Central memory CD8-positive, alpha-beta T cell (primary cell): ENCODE measurements at regions not wholly inside any gene's neighbourhood (a gene's known extent, or its start where the extent isn't known, plus 50 kb on each side); places are given as distances from the start of the nearest gene placed in this dataset.

ENCODE experiments used
- ATAC-seq: fragments of 150-1000 bp; cut with Tn5 transposase; replicated peaks from 2 replicates; pipeline ENCODE4 v1.10.0; 2022; ENCODE audit warnings: mild to moderate bottlenecking, moderate FRiP score, moderate number of reproducible peaks; ENCODE audit not compliant: poor library complexity, severe bottlenecking; ENCODE audit errors: extremely low read depth
- DNase-seq, 2 donors: peaks; one replicate each; pipeline ENCODE4 v3.0.0; 2021; ENCODE audit warnings: low spot score in 2 of 2
- H3K27ac Mint-ChIP-seq: one replicate; pipeline ENCODE4 v1.8.0; 2022; ENCODE audit warnings: low read depth, mild to moderate bottlenecking, moderate library complexity, mixed read lengths
- H3K27me3 Mint-ChIP-seq: one replicate; pipeline ENCODE4 v1.8.0; 2022; ENCODE audit warnings: mixed read lengths
- H3K36me3 Mint-ChIP-seq: one replicate; pipeline ENCODE4 v1.8.0; 2022; ENCODE audit warnings: mild to moderate bottlenecking, moderate library complexity, mixed read lengths; ENCODE audit not compliant: insufficient read depth
- H3K4me1 Mint-ChIP-seq: one replicate; pipeline ENCODE4 v1.8.0; 2022; ENCODE audit warnings: mixed read lengths
- H3K4me3 Mint-ChIP-seq: one replicate; pipeline ENCODE4 v1.8.0; 2022; ENCODE audit warnings: mild to moderate bottlenecking, moderate library complexity, mixed read lengths
- H3K9me3 Mint-ChIP-seq: one replicate; pipeline ENCODE4 v1.8.0; 2022; ENCODE audit warnings: mixed read lengths

- Mint-ChIP-seq H3K27ac (no peak overlapping the region), H3K4me3 (no peak overlapping the region), H3K27me3 (no peaks in the 10 kb centered on the region), H3K4me1 (no peaks in the 10 kb centered on the region), H3K36me3 (no peaks in the 10 kb centered on the region), H3K9me3 (peaks cover 30% of the 10 kb centered on the region)
- DNase-seq (no peak), ATAC-seq (no peak)
These were observed 615.0 kb upstream of the DDX18 start for GRCh38 chr2:117199511-117199910.

- Mint-ChIP-seq H3K27me3 (no peaks in the 10 kb centered on the region), H3K4me3 (no peak overlapping the region), H3K36me3 (no peaks in the 10 kb centered on the region), H3K27ac (no peak overlapping the region), H3K4me1 (no peaks in the 10 kb centered on the region), H3K9me3 (peaks cover 27% of the 10 kb centered on the region)
- ATAC-seq (no peak), DNase-seq (no peak)
These were observed 601.9 kb upstream of the DDX18 start for GRCh38 chr2:117212562-117212961.

- no peaks in the 10 kb centered on the region for H3K36me3 Mint-ChIP-seq
- no peak for DNase-seq
- ATAC-seq: no peak
- no peak overlapping the region for H3K27ac Mint-ChIP-seq
- H3K4me3 Mint-ChIP-seq: no peak overlapping the region
- no peaks in the 10 kb centered on the region for H3K4me1 Mint-ChIP-seq
- H3K27me3 Mint-ChIP-seq: no peaks in the 10 kb centered on the region
- H3K9me3 Mint-ChIP-seq: peaks cover 19% of the 10 kb centered on the region
These were observed 597.3 kb upstream of the DDX18 start for GRCh38 chr2:117217145-117217544.

- Mint-ChIP-seq H3K27ac (no peak overlapping the region), H3K27me3 (no peaks in the 10 kb centered on the region), H3K9me3 (peaks cover 23% of the 10 kb centered on the region), H3K4me1 (no peaks in the 10 kb centered on the region), H3K4me3 (no peak overlapping the region), H3K36me3 (no peaks in the 10 kb centered on the region)
- ATAC-seq (no peak), DNase-seq (no peak)
These were observed 591.7 kb upstream of the DDX18 start for GRCh38 chr2:117222809-117223208.

- H3K36me3 Mint-ChIP-seq: peaks cover 2% of the 10 kb centered on the region
- peaks cover 13% of the 10 kb centered on the region for H3K9me3 Mint-ChIP-seq
- H3K27me3 Mint-ChIP-seq: no peaks in the 10 kb centered on the region
- no peak for DNase-seq
- no peak overlapping the region for H3K27ac Mint-ChIP-seq
- ATAC-seq: no peak
- H3K4me3 Mint-ChIP-seq: no peak overlapping the region
- H3K4me1 Mint-ChIP-seq: no peaks in the 10 kb centered on the region
These were observed 582.2 kb upstream of the DDX18 start for GRCh38 chr2:117232305-117232704.

GRCh38 chr2:117257362-117257761, 557.1 kb upstream of the DDX18 start:
- Mint-ChIP-seq H3K27ac (no peak overlapping the region), H3K4me1 (no peaks in the 10 kb centered on the region), H3K27me3 (no peaks in the 10 kb centered on the region), H3K4me3 (no peak overlapping the region), H3K9me3 (peaks cover 13% of the 10 kb centered on the region), H3K36me3 (peaks cover 2% of the 10 kb centered on the region)
- ATAC-seq: no peak
- DNase-seq: no peak

- no peaks in the 10 kb centered on the region for H3K4me1 Mint-ChIP-seq
- H3K36me3 Mint-ChIP-seq: no peaks in the 10 kb centered on the region
- no peak for DNase-seq
- no peak overlapping the region for H3K27ac Mint-ChIP-seq
- ATAC-seq: no peak
- H3K27me3 Mint-ChIP-seq: no peaks in the 10 kb centered on the region
- no peak overlapping the region for H3K4me3 Mint-ChIP-seq
- peaks cover 5% of the 10 kb centered on the region for H3K9me3 Mint-ChIP-seq
These were observed 544.9 kb upstream of the DDX18 start for GRCh38 chr2:117269574-117269973.

- H3K36me3 Mint-ChIP-seq: no peaks in the 10 kb centered on the region
- H3K9me3 Mint-ChIP-seq: no peaks in the 10 kb centered on the region
These were observed 542.9 kb upstream of the DDX18 start for GRCh38 chr2:117271631-117272030.

GRCh38 chr2:117273009-117273671, 541.4 kb upstream of the DDX18 start:
- H3K4me3 Mint-ChIP-seq: no peak overlapping the region
- H3K27me3 Mint-ChIP-seq: no peaks in the 10 kb centered on the region
- peaks cover 5% of the 10 kb centered on the region for H3K9me3 Mint-ChIP-seq
- DNase-seq (no peak), ATAC-seq (no peak)
- H3K4me1 Mint-ChIP-seq: no peaks in the 10 kb centered on the region
- H3K27ac Mint-ChIP-seq: no peak overlapping the region
- H3K36me3 Mint-ChIP-seq: no peaks in the 10 kb centered on the region

More at GRCh38 chr2:117271631-117272030, 542.9 kb upstream of the DDX18 start:
- H3K4me3 Mint-ChIP-seq: no peak overlapping the region
- H3K27ac Mint-ChIP-seq: no peak overlapping the region
- H3K4me1 Mint-ChIP-seq: no peaks in the 10 kb centered on the region
- H3K27me3 Mint-ChIP-seq: no peaks in the 10 kb centered on the region
- ATAC-seq (no peak), DNase-seq (no peak)

- H3K27me3 Mint-ChIP-seq: no peaks in the 10 kb centered on the region
- H3K27ac Mint-ChIP-seq: no peak overlapping the region
- H3K4me3 Mint-ChIP-seq: no peak overlapping the region
- H3K4me1 Mint-ChIP-seq: no peaks in the 10 kb centered on the region
- no peaks in the 10 kb centered on the region for H3K36me3 Mint-ChIP-seq
- H3K9me3 Mint-ChIP-seq: peaks cover 24% of the 10 kb centered on the region
- DNase-seq (no peak), ATAC-seq (no peak)
These were observed 521.5 kb upstream of the DDX18 start for GRCh38 chr2:117293012-117293411.

GRCh38 chr2:117299451-117299850, 515.0 kb upstream of the DDX18 start:
- H3K9me3 Mint-ChIP-seq: peaks cover 31% of the 10 kb centered on the region
- DNase-seq (no peak), ATAC-seq (no peak)
- no peak overlapping the region for H3K4me3 Mint-ChIP-seq
- no peak overlapping the region for H3K27ac Mint-ChIP-seq
- H3K36me3 Mint-ChIP-seq: peaks cover 4% of the 10 kb centered on the region
- no peaks in the 10 kb centered on the region for H3K27me3 Mint-ChIP-seq
- H3K4me1 Mint-ChIP-seq: no peaks in the 10 kb centered on the region

GRCh38 chr2:117308861-117309770, 505.4 kb upstream of the DDX18 start:
- ATAC-seq (no peak), DNase-seq (no peak)
- Mint-ChIP-seq H3K4me1 (no peaks in the 10 kb centered on the region), H3K9me3 (peaks cover 16% of the 10 kb centered on the region), H3K4me3 (no peak overlapping the region), H3K27ac (no peak overlapping the region), H3K27me3 (no peaks in the 10 kb centered on the region), H3K36me3 (no peaks in the 10 kb centered on the region)

- Mint-ChIP-seq H3K27ac (no peak overlapping the region), H3K4me3 (no peak overlapping the region), H3K4me1 (no peaks in the 10 kb centered on the region), H3K9me3 (peaks cover 17% of the 10 kb centered on the region), H3K36me3 (no peaks in the 10 kb centered on the region), H3K27me3 (no peaks in the 10 kb centered on the region)
- ATAC-seq (no peak), DNase-seq (no peak)
These were observed 492.7 kb upstream of the DDX18 start for GRCh38 chr2:117321816-117322215.
